WTC11 (cell line): ENCODE measurements at regions not wholly inside any gene's neighbourhood (a gene's known extent, or its start where the extent isn't known, plus 50 kb on each side); places are given as distances from the start of the nearest gene placed in this dataset.

Experiments
- ATAC-seq: fragments of 200-7000 bp; cut with Tn5 transposase; 2 replicates; pipeline ENCODE4 v1.10.0; 2021; ENCODE audit warnings: mild to moderate bottlenecking, moderate library complexity
- CTCF ChIA-PET: fragments of 300-600 bp; sonication (Branson Sonifier 250); formaldehyde crosslinking; loops from one replicate; lab custom pipeline; 2021; ENCODE audit warnings: antibody characterized with exemption; lab: Charles Lee
- POLR2A ChIA-PET: fragments of 350-600 bp; sonication (Branson Sonifier 250); formaldehyde crosslinking; loops from one replicate; lab custom pipeline; 2021; ENCODE audit warnings: antibody characterized with exemption; lab: Charles Lee
- DNase-seq: peaks from one replicate; pipeline ENCODE4 v3.0.0; 2021; ENCODE audit warnings: low spot score
- H3K27ac Mint-ChIP-seq: 2 replicates; pipeline ENCODE4 v1.8.0; 2021; ENCODE audit warnings: mixed read lengths
- H3K27me3 Mint-ChIP-seq: 2 replicates; pipeline ENCODE4 v1.8.0; 2021; ENCODE audit warnings: low read depth, mild to moderate bottlenecking, moderate library complexity, mixed read lengths
- H3K36me3 Mint-ChIP-seq: 2 replicates; pipeline ENCODE4 v1.8.0; 2021; ENCODE audit warnings: mixed read lengths
- H3K4me1 Mint-ChIP-seq: 2 replicates; pipeline ENCODE4 v1.8.0; 2022; ENCODE audit warnings: mixed read lengths
- H3K4me3 Mint-ChIP-seq: 2 replicates; pipeline ENCODE4 v1.8.0; 2021; ENCODE audit warnings: mild to moderate bottlenecking, moderate library complexity, mixed read lengths
- H3K9me3 Mint-ChIP-seq: 2 replicates; pipeline ENCODE4 v1.8.0; 2021; ENCODE audit warnings: mixed read lengths
- GRHL2 ChIP-seq: fragments of 250-450 bp; sonication (Bioruptor Pico); IDR thresholded peaks from 2 replicates; pipeline ENCODE4 v1.8.0; 2022; ENCODE audit warnings: mild to moderate bottlenecking, moderate library complexity; ENCODE audit not compliant: insufficient replicate concordance, severe bottlenecking
- GTF2I ChIP-seq: fragments of 250-450 bp; sonication (Bioruptor Pico); conservative IDR thresholded peaks from 2 replicates; pipeline ENCODE4 v1.4.0; 2021; ENCODE audit warnings: mild to moderate bottlenecking
- JAZF1 ChIP-seq: fragments of 250-450 bp; sonication (Bioruptor Pico); IDR thresholded peaks from 2 replicates; pipeline ENCODE4 v1.9.0; 2021; ENCODE audit warnings: moderate library complexity, mild to moderate bottlenecking, inconsistent platforms
- JUN ChIP-seq: sonication (generic); formaldehyde crosslinking; IDR thresholded peaks from 2 replicates; pipeline ENCODE4 v1.8.0; 2023; ENCODE audit warnings: mild to moderate bottlenecking, missing genetic modification reagents
- MXD4 ChIP-seq: fragments of 250-450 bp; sonication (Bioruptor Pico); IDR thresholded peaks from 2 replicates; pipeline ENCODE4 v1.8.0; 2021; ENCODE audit warnings: mild to moderate bottlenecking, moderate library complexity, borderline replicate concordance
- NR1H2 ChIP-seq: sonication (generic); formaldehyde crosslinking; IDR thresholded peaks from 2 replicates; pipeline ENCODE4 v1.9.0; 2021; ENCODE audit warnings: mild to moderate bottlenecking, moderate library complexity, missing genetic modification reagents
- NR3C1 ChIP-seq: sonication (generic); formaldehyde crosslinking; conservative IDR thresholded peaks from 2 replicates; pipeline ENCODE4 v1.8.1; 2023; ENCODE audit warnings: low read depth, mild to moderate bottlenecking, missing genetic modification reagents
- RELA ChIP-seq: sonication (generic); formaldehyde crosslinking; IDR thresholded peaks from 2 replicates; pipeline ENCODE4 v1.8.1; 2022; ENCODE audit warnings: missing genetic modification reagents, mild to moderate bottlenecking, borderline replicate concordance
- ZNF121 ChIP-seq: sonication (generic); formaldehyde crosslinking; IDR thresholded peaks from 2 replicates; pipeline ENCODE4 v1.8.0; 2023; ENCODE audit warnings: missing genetic modification reagents
- ZNF263 ChIP-seq: sonication (generic); formaldehyde crosslinking; IDR thresholded peaks from 2 replicates; pipeline ENCODE4 v1.8.1; 2022; ENCODE audit warnings: low read depth, mild to moderate bottlenecking, moderate library complexity, missing genetic modification reagents
- TF ChIP-seq, protein P1 (sequence below): fragments of 250-450 bp; sonication (Bioruptor Pico); conservative IDR thresholded peaks from 2 replicates; pipeline ENCODE4 v1.9.0; 2021; ENCODE audit warnings: mild to moderate bottlenecking
- TF ChIP-seq, protein P2 (sequence below): sonication (generic); formaldehyde crosslinking; IDR thresholded peaks from 2 replicates; pipeline ENCODE4 v1.8.1; 2023; ENCODE audit warnings: mild to moderate bottlenecking, moderate library complexity, missing genetic modification reagents
- TF ChIP-seq, protein P3 (sequence below): sonication (generic); formaldehyde crosslinking; IDR thresholded peaks from 2 replicates; pipeline ENCODE4 v1.8.0; 2022; ENCODE audit warnings: mild to moderate bottlenecking, missing genetic modification reagents
- TF ChIP-seq, protein P4 (sequence below): sonication (generic); formaldehyde crosslinking; conservative IDR thresholded peaks from 2 replicates; pipeline ENCODE4 v1.8.1; 2022; ENCODE audit warnings: mild to moderate bottlenecking, missing genetic modification reagents
- TF ChIP-seq, protein P5 (sequence below): sonication (generic); formaldehyde crosslinking; IDR thresholded peaks from 2 replicates; pipeline ENCODE4 v1.8.0; 2022; ENCODE audit warnings: mild to moderate bottlenecking, missing genetic modification reagents

DNA sequence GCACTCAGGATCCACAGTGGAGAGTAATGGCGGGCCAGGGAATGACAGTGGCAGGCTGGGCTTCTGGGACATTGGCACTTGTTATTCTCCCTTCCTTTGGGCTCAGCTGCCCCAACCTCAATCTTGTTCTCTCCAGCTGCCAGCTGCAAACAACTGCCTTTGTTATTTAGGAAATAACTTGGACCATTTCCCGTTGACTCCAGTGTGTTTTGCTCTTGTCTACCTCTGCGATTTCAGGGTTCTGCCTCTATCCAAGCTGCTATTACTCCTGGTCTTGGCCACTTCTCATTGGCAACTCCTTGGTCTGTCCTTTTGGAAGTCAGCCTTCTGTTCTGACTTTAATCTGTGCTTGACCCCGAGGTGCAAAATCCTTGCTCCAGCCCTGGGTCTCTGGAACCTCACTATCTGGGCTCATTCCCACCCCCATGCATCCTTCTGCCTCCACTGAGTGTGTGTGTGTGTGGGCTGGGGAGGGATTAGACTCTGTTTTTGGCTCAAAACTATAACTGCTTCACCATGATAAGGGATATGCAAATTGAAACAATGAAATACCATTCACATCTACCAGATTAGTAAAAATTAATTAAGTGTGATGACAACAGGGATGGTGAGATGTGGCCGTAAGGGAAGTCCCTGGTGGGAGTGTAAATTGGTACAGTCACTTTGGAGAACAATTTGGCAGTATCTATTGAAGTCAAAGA is 134.1 kb upstream of the CXCR4 start (continued):
- TF ChIP-seq, protein P1, sequence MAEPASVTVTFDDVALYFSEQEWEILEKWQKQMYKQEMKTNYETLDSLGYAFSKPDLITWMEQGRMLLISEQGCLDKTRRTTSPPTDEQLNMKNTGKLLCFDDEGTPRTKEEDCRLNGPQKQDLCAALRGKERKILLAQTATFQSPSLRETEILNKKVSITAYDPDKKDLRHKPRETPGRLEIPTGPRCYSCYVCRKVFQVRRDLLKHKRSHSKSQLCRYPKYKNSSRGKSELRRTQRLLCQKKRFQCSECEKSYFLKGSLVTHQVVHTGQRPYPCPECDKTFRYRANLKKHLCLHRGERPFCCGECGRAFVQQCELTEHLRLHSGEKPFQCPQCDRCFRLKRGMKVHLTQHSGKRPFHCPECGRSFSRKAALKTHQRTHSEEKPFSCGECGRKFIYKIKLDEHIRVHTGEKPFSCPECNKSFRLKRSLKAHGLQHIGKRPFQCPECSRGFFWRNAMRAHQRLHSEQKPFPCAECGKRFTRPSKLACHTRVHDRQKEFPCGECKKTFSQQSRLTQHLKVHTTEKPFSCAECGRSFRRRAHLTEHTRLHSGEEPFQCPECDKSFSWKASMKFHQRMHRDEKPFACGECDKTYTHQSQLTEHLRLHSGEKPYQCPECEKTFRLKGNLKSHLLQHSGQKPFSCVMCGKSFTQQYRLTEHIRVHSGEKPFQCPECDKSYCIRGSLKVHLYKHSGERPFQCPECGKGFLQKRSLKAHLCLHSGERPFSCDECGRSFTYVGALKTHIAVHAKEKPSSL (CRISPR knock-in tag), result no peak
- TF ChIP-seq, protein P2, sequence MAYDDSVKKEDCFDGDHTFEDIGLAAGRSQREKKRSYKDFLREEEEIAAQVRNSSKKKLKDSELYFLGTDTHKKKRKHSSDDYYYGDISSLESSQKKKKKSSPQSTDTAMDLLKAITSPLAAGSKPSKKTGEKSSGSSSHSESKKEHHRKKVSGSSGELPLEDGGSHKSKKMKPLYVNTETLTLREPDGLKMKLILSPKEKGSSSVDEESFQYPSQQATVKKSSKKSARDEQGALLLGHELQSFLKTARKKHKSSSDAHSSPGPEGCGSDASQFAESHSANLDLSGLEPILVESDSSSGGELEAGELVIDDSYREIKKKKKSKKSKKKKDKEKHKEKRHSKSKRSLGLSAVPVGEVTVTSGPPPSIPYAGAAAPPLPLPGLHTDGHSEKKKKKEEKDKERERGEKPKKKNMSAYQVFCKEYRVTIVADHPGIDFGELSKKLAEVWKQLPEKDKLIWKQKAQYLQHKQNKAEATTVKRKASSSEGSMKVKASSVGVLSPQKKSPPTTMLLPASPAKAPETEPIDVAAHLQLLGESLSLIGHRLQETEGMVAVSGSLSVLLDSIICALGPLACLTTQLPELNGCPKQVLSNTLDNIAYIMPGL (CRISPR knock-in tag), result no peak
- TF ChIP-seq, protein P3, sequence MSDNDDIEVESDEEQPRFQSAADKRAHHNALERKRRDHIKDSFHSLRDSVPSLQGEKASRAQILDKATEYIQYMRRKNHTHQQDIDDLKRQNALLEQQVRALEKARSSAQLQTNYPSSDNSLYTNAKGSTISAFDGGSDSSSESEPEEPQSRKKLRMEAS (CRISPR knock-in tag), result no peak

DNA sequence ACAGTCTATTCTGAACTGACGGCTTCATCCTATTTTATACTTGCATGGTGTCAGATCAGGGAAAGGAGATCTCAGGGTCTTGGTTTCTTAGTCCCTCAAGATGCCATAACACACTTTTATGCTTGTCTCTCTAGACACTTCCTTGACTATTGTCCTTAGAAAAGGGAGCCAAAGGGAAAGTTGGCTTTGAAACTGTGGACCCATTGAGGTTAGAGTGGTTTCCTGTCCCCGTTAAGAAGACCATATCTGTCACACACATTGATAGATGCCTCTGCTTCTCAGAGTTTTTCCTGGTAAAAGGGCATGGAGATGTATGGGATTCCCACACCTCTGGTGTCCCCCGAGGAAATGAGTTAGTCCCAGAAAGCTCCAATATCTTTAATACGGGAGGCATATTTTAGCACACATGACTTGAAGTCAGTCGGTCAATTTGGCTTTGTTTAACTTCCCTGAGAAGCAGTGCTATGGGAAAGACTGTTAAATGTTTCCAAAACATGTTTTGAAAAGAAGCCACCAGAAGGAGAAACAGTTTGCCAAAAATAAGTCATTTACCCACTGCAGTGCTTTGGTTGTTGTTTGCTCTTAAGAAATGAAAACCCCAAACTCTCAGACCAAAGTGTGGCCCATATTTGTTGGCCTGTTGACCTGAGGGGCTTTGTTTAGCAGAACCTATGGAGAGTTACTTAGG is 133.4 kb upstream of the CXCR4 start:
- Mint-ChIP-seq H3K4me1 (0 out of 2 replicates have a peak, but pooled peaks cover under 1% of the 10 kb centered on the region), H3K36me3 (no peaks in the 10 kb centered on the region), H3K9me3 (no peaks in the 10 kb centered on the region), H3K4me3 (no peak overlapping the region), H3K27me3 (peaks cover 3% of the 10 kb centered on the region; the same call in 1 of the 2 replicates), H3K27ac (no peak overlapping the region)
- no peak for TF ChIP-seq NR3C1 (CRISPR knock-in tag)
- CTCF ChIA-PET, result no interaction called here
- no peak for ATAC-seq
- no peak for DNase-seq
- POLR2A ChIA-PET, result no interaction called here

DNA sequence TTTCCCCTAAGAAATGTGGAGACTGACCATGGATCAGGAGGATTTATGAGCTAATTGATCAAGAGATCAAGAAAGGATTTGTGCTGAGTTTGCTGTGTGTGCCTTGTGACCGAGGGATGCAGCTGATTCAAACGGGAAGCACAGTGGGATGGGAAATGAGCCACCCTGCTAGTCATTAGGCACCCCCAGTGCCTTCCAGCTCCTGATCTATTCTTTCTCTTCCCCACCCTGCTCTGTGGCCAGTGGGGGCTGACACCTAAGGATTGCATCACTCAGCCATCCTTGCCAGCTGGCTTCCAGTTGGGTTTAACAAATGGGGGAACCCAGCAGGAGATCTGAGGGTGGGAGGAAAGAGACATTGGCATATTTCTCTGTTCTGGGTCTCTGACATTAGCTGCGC is 132.2 kb upstream of the CXCR4 start:
- ATAC-seq (no peak), DNase-seq (no peak)
- Mint-ChIP-seq H3K4me3 (no peak overlapping the region), H3K27me3 (peaks cover 3% of the 10 kb centered on the region; the same call in 1 of the 2 replicates), H3K36me3 (no peaks in the 10 kb centered on the region), H3K27ac (no peak overlapping the region), H3K9me3 (no peaks in the 10 kb centered on the region), H3K4me1 (peaks cover 10% of the 10 kb centered on the region)
- TF ChIP-seq NR1H2 (CRISPR knock-in tag) (no peak), JAZF1 (CRISPR knock-in tag) (no peak), GRHL2 (CRISPR knock-in tag) (no peak), JUN (CRISPR knock-in tag) (no peak), MXD4 (no peak), GTF2I (CRISPR knock-in tag) (no peak), ZNF121 (no peak), ZNF263 (CRISPR knock-in tag) (no peak), RELA (CRISPR knock-in tag) (no peak)
- TF ChIP-seq, protein P4, sequence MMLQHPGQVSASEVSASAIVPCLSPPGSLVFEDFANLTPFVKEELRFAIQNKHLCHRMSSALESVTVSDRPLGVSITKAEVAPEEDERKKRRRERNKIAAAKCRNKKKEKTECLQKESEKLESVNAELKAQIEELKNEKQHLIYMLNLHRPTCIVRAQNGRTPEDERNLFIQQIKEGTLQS (CRISPR knock-in tag), result no peak
- TF ChIP-seq, protein P5, sequence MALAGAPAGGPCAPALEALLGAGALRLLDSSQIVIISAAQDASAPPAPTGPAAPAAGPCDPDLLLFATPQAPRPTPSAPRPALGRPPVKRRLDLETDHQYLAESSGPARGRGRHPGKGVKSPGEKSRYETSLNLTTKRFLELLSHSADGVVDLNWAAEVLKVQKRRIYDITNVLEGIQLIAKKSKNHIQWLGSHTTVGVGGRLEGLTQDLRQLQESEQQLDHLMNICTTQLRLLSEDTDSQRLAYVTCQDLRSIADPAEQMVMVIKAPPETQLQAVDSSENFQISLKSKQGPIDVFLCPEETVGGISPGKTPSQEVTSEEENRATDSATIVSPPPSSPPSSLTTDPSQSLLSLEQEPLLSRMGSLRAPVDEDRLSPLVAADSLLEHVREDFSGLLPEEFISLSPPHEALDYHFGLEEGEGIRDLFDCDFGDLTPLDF (CRISPR knock-in tag), result no peak
- POLR2A ChIA-PET, result no interaction called here
- CTCF ChIA-PET, result no interaction called here
